ENCODE measurements at regions not wholly inside any gene's neighbourhood (a gene's known extent, or its start where the extent isn't known, plus 50 kb on each side); places are given as distances from the start of the nearest gene placed in this dataset.

DNA sequence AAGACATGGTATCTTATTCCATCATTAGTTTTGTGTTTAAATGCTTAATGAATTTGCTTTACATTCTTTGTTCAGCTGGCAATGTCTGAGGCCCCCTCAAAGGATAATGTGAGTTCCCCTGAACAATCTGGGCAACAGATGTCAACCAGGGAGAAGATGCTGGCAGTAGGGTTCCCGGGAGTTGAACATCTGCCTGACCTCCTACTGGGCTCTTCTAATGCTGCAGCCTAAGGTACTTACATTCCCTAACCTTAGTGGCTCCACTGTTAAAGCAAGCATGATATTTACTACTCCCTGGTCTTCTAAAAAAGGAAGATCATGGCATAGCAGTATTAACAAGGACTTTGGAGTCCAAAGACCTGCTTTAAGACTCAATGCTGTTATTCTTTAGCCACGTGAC lies 574.9 kb upstream of the NR5A2 start:
- CTCF ChIA-PET, result interaction anchor here (1.1 kb wide), 1 partner anchor 9 kb away, joined by 3 read pairs; no protein-coding TSS in a partner anchor
- TF ChIP-seq, protein P1, sequence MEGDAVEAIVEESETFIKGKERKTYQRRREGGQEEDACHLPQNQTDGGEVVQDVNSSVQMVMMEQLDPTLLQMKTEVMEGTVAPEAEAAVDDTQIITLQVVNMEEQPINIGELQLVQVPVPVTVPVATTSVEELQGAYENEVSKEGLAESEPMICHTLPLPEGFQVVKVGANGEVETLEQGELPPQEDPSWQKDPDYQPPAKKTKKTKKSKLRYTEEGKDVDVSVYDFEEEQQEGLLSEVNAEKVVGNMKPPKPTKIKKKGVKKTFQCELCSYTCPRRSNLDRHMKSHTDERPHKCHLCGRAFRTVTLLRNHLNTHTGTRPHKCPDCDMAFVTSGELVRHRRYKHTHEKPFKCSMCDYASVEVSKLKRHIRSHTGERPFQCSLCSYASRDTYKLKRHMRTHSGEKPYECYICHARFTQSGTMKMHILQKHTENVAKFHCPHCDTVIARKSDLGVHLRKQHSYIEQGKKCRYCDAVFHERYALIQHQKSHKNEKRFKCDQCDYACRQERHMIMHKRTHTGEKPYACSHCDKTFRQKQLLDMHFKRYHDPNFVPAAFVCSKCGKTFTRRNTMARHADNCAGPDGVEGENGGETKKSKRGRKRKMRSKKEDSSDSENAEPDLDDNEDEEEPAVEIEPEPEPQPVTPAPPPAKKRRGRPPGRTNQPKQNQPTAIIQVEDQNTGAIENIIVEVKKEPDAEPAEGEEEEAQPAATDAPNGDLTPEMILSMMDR (conservative IDR thresholded peaks at IDR 0.05; ENCODE audit: low read depth), result no peak
- POLR2A ChIA-PET (ENCODE audit: low non-redundant PET), result no interaction called here
- DNase-seq (ENCODE audit: low spot score), result no peak
- H3K27ac ChIP-seq, result no peak overlapping the region

DNA sequence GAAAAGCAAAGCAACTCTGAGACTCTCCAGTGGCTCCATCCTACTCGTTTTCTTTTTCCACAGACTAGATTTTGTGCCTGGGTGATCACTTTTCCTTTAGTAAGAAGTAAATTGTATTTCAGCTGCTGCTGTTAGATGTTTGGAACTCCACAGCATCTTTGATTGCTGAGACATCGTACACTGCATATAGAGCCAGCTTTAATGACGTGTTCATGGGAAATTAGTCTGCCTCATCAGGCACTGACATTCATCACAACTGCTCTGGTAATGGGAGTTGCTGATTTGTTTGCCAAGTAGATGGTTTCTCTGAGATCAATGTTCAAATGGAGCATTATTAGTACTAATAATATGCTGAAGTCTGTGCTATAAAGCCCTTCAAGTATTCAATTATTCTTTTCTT lies 573.8 kb upstream of the NR5A2 start:
- DNase-seq (ENCODE audit: low spot score), result no peak
- ChIA-PET CTCF (no interaction called here), POLR2A (ENCODE audit: low non-redundant PET) (no interaction called here)
- H3K27ac ChIP-seq, result no peak overlapping the region
- TF ChIP-seq, protein P1 (conservative IDR thresholded peaks at IDR 0.05; ENCODE audit: low read depth), result no peak

DNA sequence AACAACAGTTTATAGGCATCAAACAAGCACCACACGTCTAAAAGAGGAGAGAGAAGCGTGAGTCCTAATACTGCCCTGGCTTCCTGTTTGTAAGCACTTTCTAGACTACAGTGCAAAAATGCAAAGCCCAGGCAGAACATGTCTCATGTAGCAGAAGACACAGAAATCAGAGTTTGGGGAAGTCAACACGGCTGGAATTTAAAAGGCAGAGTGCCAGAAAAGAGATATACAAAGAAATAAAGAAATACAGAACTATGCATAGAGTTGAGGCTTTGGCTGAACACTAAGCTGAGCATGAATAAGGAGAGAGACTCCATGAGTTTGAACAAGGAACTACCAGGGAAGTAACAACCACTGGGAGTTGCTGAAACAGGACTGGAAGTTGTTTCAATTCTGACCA lies 566.6 kb upstream of the NR5A2 start:
- CTCF ChIA-PET, result interaction anchor here (1.2 kb wide), 1 partner anchor 9 kb away, joined by 3 read pairs; no protein-coding TSS in a partner anchor
- DNase-seq (ENCODE audit: low spot score), result no peak

DNA sequence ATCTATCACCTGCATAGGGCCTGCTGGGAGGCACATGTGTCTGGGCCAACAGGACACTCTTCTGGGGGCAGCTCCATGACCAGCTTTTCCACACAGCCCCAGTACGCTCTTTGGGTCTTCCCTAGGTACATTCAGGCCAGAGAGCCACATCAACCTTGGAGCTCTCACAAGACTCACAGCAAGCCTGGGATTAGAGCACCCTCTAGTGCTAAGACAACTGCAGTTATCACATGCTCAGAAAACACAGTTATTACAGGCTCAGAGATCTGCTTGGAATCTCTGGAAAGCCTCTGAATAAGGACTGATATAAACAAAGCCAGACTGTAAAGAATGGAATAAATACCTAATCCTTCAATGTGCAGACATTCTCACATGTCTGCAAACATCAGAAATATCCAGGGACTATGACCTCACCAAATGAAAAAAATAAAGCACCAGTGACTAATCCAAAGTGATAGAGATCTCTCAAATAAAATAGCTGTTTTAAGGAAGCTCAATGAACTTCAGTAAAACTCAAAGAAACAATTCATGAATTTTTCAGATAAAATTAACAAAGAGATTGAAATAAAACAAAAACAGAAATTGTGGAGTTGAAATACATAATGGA lies 563.9 kb upstream of the NR5A2 start:
- POLR2A ChIA-PET (ENCODE audit: low non-redundant PET), result no interaction called here

More for the DNA sequence above, 566.6 kb upstream of the NR5A2 start:
- POLR2A ChIA-PET (ENCODE audit: low non-redundant PET), result no interaction called here
- TF ChIP-seq, protein P1 (conservative IDR thresholded peaks at IDR 0.05; ENCODE audit: low read depth), result no peak
- H3K27ac ChIP-seq, result no peak overlapping the region

DNA sequence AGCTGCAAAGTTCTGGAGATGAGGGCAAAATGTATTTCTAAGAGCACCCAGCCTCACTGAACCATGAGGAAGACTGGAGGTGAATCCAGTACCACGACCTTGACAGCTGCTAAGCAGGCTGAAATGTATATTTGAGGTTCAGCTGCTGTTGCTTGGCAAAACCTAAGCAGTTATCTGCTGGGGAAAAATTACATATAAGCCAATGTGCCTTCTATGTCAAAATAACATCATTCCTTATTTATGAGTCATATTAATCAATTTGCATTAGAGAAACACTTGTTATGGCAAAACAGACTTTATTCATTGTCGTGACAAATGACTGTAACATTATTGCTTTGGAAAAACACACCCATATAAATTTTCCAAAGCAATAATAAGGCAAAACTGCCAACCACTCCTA lies 560.5 kb upstream of the NR5A2 start:
- TF ChIP-seq, protein P1 (conservative IDR thresholded peaks at IDR 0.05; ENCODE audit: low read depth), result no peak
- H3K27ac ChIP-seq, result no peak overlapping the region
- CTCF ChIA-PET, result interaction anchor here (0.5 to 0.9 kb wide), 2 partner anchors 873 to 1393 kb away, joined by 5 to 6 read pairs; no protein-coding TSS in a partner anchor
- no peak for DNase-seq (ENCODE audit: low spot score)
- POLR2A ChIA-PET (ENCODE audit: low non-redundant PET), result no interaction called here

More for the DNA sequence above, 563.9 kb upstream of the NR5A2 start:
- TF ChIP-seq, protein P1 (conservative IDR thresholded peaks at IDR 0.05; ENCODE audit: low read depth), result peak; percentile 36
- peak; percentile 42 for DNase-seq (ENCODE audit: low spot score)
- CTCF ChIA-PET, result interaction anchor here (0.5 to 2.1 kb wide), 8 partner anchors 9 to 774 kb away, joined by 3 to 9 read pairs (median 3); no protein-coding TSS in a partner anchor
- no peak overlapping the region for H3K27ac ChIP-seq

DNA sequence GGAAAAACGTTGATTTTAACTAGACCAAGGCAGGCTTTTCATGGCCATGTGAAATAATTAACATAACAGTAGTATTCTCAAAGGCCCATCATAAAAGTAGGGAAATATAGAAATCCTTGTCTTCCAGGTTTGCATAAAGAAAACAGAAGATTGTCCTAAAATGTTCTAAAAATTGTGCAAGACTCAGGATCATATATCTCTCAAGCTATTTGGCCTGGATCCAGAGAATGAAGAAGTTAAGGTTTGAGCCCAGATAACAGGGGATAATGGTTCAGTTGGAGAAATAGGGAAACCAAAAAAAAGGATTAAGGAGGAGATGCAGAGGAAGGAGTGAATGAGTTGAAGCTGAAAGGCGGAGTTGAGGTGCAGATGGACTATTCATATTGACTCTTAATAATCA lies 555.5 kb upstream of the NR5A2 start:
- TF ChIP-seq, protein P1 (conservative IDR thresholded peaks at IDR 0.05; ENCODE audit: low read depth), result no peak
- ChIA-PET POLR2A (ENCODE audit: low non-redundant PET) (interaction anchor here (0.7 kb wide), 1 partner anchor 252 kb away, joined by 3 read pairs; no protein-coding TSS in a partner anchor), CTCF (interaction anchor here (1.8 kb wide), 1 partner anchor 9 kb away, joined by 6 read pairs; no protein-coding TSS in a partner anchor)
- H3K27ac ChIP-seq, result no peak overlapping the region
- no peak for DNase-seq (ENCODE audit: low spot score)
